Prostate gland (tissue), 2 donors: ENCODE measurements at regions not wholly inside any gene's neighbourhood (a gene's known extent, or its start where the extent isn't known, plus 50 kb on each side); places are given as distances from the start of the nearest gene placed in this dataset.
"Not testable (repeated sequence)": the region's sequence is repeated elsewhere in the genome, so short reads cannot be mapped to it uniquely, and the experiment has no call there.

Source experiments
- POLR2A ChIP-seq: fragments of 450-650 bp; IDR thresholded peaks from one replicate; pipeline ENCODE4 v1.6.1; 2016; ENCODE audit warnings: antibody characterized with exemption, mild to moderate bottlenecking
- POLR2AphosphoS5 ChIP-seq: sonication (generic); formaldehyde crosslinking; IDR thresholded peaks from one replicate; pipeline ENCODE4 v1.6.1; 2017; ENCODE audit warnings: antibody characterized with exemption
- TF ChIP-seq, protein P1 (sequence below), 4 experiments: fragments of 200-600 bp in 2 of 4; fragments of 450-650 bp in 2 of 4; sonication (generic) in 2 of 4; IDR thresholded peaks; 1 replicate in 3 of 4; 2 replicates in 1 of 4; pipeline ENCODE4 v1.5.1; 2016 to 2019; ENCODE audit warnings: antibody characterized with exemption in 4 of 4, mild to moderate bottlenecking in 2 of 4, moderate library complexity in 2 of 4

- TF ChIP-seq, protein P1, sequence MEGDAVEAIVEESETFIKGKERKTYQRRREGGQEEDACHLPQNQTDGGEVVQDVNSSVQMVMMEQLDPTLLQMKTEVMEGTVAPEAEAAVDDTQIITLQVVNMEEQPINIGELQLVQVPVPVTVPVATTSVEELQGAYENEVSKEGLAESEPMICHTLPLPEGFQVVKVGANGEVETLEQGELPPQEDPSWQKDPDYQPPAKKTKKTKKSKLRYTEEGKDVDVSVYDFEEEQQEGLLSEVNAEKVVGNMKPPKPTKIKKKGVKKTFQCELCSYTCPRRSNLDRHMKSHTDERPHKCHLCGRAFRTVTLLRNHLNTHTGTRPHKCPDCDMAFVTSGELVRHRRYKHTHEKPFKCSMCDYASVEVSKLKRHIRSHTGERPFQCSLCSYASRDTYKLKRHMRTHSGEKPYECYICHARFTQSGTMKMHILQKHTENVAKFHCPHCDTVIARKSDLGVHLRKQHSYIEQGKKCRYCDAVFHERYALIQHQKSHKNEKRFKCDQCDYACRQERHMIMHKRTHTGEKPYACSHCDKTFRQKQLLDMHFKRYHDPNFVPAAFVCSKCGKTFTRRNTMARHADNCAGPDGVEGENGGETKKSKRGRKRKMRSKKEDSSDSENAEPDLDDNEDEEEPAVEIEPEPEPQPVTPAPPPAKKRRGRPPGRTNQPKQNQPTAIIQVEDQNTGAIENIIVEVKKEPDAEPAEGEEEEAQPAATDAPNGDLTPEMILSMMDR (IDR thresholded peaks at IDR 0.05) = not testable (repeated sequence)
- TF ChIP-seq POLR2AphosphoS5, POLR2A: not testable (repeated sequence)
Observed at GRCh38 chr10:78681986-78682385, 386.8 kb upstream of the ZMIZ1 start.
